ENCODE measurements at regions not wholly inside any gene's neighbourhood (a gene's known extent, or its start where the extent isn't known, plus 50 kb on each side); places are given as distances from the start of the nearest gene placed in this dataset.

DNA sequence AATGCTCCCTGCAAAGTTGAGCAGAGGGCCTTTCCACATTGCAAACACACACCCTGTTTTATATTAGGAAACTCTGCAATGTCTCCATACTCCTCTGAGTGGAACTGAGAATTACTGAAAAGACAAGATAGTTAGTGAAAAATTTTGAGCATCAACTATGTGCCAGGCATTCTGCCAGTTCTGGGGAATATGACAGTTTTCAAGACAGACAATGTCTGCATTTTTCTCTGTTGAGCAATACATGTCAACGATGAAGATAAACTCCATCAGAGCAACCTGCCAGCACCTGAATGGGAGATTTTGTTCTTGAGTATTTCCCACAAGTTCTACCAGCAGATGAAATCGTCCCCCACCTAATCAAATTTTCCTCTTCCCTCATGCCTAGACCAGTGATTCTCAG lies 203.4 kb upstream of the BMPER start:
- H3K9me3 ChIP-seq (ENCODE audit: severe bottlenecking): no peaks in the 10 kb centered on the region
- no peak for TF ChIP-seq CTCF (IDR thresholded peaks at IDR 0.05; ENCODE audit: low read depth, low read length)
- no peaks in the 10 kb centered on the region for H3K27me3 ChIP-seq (ENCODE audit: insufficient read depth, low read depth, severe bottlenecking)
- no peak overlapping the region for H3K27ac ChIP-seq
- no peaks in the 10 kb centered on the region for H3K36me3 ChIP-seq
- H3K4me3 ChIP-seq (ENCODE audit: low read depth, low read length): no peak overlapping the region
- no peak for DNase-seq

GRCh38 chr7:33702514-33703054 lies 202.8 kb upstream of the BMPER start:
- no peaks in the 10 kb centered on the region for H3K9me3 ChIP-seq (ENCODE audit: severe bottlenecking)
- no peak overlapping the region for H3K27ac ChIP-seq
- no peak for TF ChIP-seq CTCF (IDR thresholded peaks at IDR 0.05; ENCODE audit: low read depth, low read length)
- no peak for DNase-seq
- no peak overlapping the region for H3K4me3 ChIP-seq (ENCODE audit: low read depth, low read length)
- H3K27me3 ChIP-seq (ENCODE audit: insufficient read depth, low read depth, severe bottlenecking): no peaks in the 10 kb centered on the region
- H3K36me3 ChIP-seq: no peaks in the 10 kb centered on the region

DNA sequence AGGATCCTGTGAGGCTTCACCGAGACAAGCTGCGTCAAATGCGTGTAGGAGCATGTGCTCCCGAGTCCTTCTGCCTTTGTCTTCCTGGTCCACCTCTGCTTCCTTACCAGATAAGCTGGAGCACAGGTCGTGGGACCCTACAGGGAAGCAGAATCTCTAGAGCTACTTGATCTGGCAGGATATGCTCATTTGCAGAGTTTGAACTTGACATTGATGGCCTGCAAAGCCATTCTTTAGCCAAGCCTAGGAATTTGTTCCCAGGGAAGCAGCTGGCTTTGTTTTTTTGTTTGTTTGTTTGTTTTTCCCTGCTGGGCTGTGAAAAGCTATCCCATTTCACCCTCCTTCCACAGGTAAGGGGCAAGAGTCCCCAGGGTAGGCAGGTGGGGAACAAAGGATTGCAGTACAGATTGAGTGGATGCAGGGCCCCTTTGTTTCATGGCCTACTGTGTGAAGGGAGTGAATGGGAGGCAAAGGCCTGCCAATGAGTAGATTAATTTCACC lies 200.0 kb upstream of the BMPER start:
- Histone ChIP-seq H3K9me3 (ENCODE audit: severe bottlenecking) (no peaks in the 10 kb centered on the region), H3K4me3 (ENCODE audit: low read depth, low read length) (no peak overlapping the region), H3K36me3 (no peaks in the 10 kb centered on the region), H3K27ac (no peak overlapping the region), H3K27me3 (ENCODE audit: insufficient read depth, low read depth, severe bottlenecking) (no peaks in the 10 kb centered on the region)
- no peak for DNase-seq
- no peak for TF ChIP-seq CTCF (IDR thresholded peaks at IDR 0.05; ENCODE audit: low read depth, low read length)

DNA sequence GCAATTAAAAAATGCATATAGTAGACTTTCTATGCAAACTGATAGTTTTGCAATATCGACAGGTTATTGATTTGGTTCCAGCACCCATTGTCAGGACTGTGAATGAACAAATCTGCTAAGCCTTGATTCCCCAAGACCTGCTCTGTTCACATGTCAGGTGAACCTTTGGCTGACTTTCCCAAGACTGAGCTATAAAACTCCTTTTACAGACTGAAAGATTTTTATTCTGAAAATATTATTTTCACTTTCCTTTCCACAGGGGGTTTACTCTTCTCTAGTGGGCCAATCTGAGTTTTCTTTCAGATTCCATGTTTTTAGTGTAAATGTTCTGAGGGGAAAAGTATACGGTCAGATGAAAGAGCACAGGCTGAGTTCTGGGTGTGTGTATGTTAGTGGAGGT lies 199.2 kb upstream of the BMPER start:
- DNase-seq: no peak
- Histone ChIP-seq H3K9me3 (ENCODE audit: severe bottlenecking) (no peaks in the 10 kb centered on the region), H3K27ac (no peak overlapping the region), H3K4me3 (ENCODE audit: low read depth, low read length) (no peak overlapping the region), H3K27me3 (ENCODE audit: insufficient read depth, low read depth, severe bottlenecking) (no peaks in the 10 kb centered on the region), H3K36me3 (no peaks in the 10 kb centered on the region)
- TF ChIP-seq CTCF (IDR thresholded peaks at IDR 0.05; ENCODE audit: low read depth, low read length): no peak

DNA sequence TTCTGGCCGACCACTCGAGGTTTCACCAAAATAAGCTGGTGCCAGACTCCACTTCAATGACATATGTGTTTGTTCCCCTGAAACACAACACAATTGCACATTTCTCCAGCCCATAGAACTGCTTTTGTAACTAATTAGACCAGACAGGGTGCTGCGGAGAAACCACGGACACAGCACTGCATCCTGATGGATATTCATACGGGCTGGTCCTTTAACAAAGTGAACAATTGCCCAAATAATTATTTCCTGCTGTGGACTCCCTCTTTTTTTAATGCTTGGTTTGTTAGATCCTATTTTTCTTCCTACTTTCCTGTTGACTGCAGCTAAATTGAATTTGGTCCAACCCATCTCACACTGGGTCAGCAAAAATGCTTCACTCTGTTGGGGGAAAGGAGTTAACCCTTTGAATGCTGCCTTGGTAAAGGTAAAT lies 198.6 kb upstream of the BMPER start:
- H3K36me3 ChIP-seq: no peaks in the 10 kb centered on the region
- no peak for DNase-seq
- no peak overlapping the region for H3K4me3 ChIP-seq (ENCODE audit: low read depth, low read length)
- no peaks in the 10 kb centered on the region for H3K9me3 ChIP-seq (ENCODE audit: severe bottlenecking)
- TF ChIP-seq CTCF (IDR thresholded peaks at IDR 0.05; ENCODE audit: low read depth, low read length): no peak
- no peaks in the 10 kb centered on the region for H3K27me3 ChIP-seq (ENCODE audit: insufficient read depth, low read depth, severe bottlenecking)
- H3K27ac ChIP-seq: no peak overlapping the region

GRCh38 chr7:33707427-33707826 lies 197.9 kb upstream of the BMPER start:
- Histone ChIP-seq H3K27me3 (ENCODE audit: insufficient read depth, low read depth, severe bottlenecking) (no peaks in the 10 kb centered on the region), H3K27ac (no peak overlapping the region), H3K4me3 (ENCODE audit: low read depth, low read length) (no peak overlapping the region), H3K36me3 (no peaks in the 10 kb centered on the region), H3K9me3 (ENCODE audit: severe bottlenecking) (no peaks in the 10 kb centered on the region)
- DNase-seq: no peak
- no peak for TF ChIP-seq CTCF (IDR thresholded peaks at IDR 0.05; ENCODE audit: low read depth, low read length)
